NCI-H1092 (cell line): ENCODE measurements at regions not wholly inside any gene's neighbourhood (a gene's known extent, or its start where the extent isn't known, plus 50 kb on each side); places are given as distances from the start of the nearest gene placed in this dataset.
"Not testable (repeated sequence)": the region's sequence is repeated elsewhere in the genome, so short reads cannot be mapped to it uniquely, and the experiment has no call there.

Experiments used
- DNase-seq: peaks from one replicate; lab custom pipeline; 2025; lab: John Stamatoyannopoulos, UW

- DNase-seq, result no peak
Measured at GRCh38 chr14:83909507-83909906, 1620.4 kb upstream of the FLRT2 start.

DNA sequence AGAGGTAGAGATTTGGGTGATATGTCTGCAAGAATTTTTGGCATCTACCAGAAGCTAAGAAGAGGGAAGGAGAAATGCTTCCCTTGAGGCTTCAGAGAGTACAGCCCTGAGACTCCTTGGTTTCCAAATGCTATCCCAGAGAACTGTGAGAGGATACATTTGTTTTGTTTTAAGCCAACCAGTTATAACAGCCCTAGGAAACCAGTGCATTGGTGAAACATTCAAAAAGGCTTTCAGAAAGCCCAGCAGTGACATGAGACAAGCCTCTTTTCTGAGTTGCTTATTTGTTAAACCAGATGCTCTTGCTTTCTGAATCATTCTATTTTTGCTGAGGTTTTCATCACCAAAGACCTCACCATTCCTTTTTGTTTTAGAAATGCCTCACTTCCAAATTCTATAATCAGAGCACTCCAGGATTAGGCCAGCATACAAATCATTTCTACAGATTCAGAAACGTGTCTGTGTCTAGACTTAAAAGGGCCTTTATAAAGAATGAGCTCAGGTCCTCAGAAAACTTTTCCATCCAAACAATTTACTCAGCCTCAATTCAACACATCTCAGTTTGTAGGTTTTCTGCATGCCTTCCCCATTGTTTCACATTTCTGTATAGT lies 1617.8 kb upstream of the FLRT2 start:
- DNase-seq, result no peak

DNA sequence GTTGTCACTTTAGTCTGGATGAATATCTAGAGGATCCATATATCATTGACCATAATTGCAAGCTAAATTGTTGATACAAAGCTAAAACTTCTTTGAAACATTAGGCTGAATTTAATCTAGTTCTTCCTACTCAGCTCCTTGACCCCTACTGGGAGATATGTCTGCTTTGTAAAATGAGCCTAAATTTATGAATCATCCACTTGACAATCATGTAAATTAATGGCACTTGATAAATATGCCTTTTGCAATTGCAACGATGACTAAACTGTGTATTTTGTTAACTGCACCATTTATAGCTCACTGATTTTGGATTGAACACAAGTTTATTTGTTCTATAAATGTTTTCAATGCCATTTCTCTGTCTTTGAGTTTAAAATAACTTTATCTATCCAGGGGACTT lies 1616.5 kb upstream of the FLRT2 start:
- no peak for DNase-seq

- DNase-seq, result no peak
Measured at GRCh38 chr14:83918546-83918945, 1611.4 kb upstream of the FLRT2 start.

DNA sequence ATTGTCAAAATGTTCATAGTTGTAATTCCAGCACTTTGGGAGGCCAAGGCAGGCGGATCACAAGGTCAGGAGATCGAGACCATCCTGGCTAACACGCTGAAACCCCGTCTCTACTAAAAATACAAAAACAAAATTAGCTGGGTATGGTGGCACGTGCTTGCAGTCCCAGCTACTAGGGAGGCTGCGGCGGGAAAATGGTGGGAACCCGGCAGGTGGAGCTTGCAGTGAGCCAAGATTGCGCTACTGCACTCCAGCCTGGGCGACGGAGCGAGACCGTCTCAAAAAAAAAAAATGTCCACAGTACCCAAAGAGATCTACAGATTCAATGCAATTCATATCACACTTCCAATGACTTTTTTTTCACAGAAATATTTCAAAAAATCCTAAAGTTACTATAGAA lies 1610.3 kb upstream of the FLRT2 start:
- DNase-seq, result not testable (repeated sequence)

DNA sequence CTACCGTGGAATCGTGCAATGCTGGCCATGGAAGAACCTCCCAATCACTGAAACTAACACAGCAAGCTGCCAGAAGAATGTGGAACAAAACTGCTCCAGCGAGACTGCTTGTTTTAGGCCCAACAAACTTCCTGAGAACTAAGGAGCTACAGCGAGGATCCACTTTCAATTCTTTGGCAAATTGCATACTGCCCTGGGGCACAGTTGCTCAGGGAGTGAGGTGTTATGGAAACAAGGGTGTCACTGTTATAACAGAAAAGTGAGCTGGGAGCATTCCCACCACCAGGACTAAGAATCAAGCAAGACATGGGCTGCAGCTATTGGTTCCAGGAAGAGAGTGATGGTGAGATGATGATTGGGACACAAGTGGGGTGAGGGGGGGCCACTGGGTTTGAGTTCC lies 1606.1 kb upstream of the FLRT2 start:
- DNase-seq, result no peak

DNA sequence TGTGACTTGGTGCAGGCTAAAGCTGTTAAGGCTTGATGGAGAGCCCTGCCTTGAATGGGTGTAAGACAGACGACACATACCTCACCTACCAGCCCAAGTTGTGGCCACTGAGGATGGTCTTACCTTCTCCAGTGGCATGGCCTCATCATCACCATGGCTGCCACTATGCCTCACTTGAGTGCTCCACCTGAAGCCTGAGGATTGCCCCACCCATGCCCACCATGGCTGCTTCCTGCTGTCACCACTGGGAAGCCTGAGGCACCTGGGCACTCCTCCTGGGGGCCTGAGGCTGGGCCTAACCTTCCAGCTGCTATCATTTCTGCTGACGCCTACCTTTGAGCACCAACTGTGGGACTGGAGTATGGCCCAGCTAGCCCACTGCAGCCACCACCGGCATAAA lies 1605.7 kb upstream of the FLRT2 start:
- no peak for DNase-seq

DNA sequence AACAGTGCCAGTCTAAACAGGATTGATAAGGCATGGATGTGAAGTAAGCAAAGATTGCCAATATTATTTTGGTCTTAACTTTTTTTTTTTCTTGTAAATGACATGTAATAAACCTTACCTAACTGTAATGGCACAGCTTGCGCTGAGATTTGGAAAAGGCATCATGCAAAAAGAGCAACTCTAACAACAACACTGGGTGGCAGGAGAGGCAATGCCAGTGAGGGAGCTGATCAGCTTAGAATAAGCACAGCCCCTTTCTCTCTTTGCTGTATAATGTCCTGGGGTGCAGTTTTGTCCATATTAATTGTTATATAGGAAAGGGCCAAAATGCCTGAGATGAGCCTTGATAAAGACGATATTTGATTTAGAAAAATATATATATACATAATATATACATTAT lies 1589.7 kb upstream of the FLRT2 start:
- no peak for DNase-seq

DNA sequence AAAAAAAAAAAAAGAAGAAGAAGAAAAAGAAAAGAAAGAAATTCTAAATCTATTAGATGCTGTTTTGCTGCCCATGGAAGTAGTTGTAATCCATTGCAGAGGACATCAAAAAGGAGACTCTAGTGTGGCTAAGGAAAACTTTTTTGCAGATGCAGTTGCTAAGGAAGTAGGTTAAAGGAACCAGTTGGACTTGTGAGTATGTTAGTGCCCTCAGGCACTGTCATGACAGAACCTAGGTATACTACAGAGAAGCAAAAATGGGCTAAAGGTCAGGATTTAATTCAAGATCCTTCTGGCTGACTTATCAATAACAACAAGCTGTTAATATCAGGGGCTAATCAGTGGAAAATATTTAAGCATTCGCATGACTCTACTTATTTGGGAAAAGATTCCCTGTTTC lies 1571.6 kb upstream of the FLRT2 start:
- DNase-seq, result no peak

- DNase-seq, result no peak
Measured at GRCh38 chr14:83960832-83961512, 1569.0 kb upstream of the FLRT2 start.

GRCh38 chr14:83969998-83970397 lies 1559.9 kb upstream of the FLRT2 start:
- DNase-seq, result no peak

- no peak for DNase-seq
Measured at GRCh38 chr14:83972631-83973030, 1557.3 kb upstream of the FLRT2 start.

GRCh38 chr14:83974647-83975163 lies 1555.2 kb upstream of the FLRT2 start:
- DNase-seq, result no peak

GRCh38 chr14:83975435-83975834 lies 1554.5 kb upstream of the FLRT2 start:
- no peak for DNase-seq

DNA sequence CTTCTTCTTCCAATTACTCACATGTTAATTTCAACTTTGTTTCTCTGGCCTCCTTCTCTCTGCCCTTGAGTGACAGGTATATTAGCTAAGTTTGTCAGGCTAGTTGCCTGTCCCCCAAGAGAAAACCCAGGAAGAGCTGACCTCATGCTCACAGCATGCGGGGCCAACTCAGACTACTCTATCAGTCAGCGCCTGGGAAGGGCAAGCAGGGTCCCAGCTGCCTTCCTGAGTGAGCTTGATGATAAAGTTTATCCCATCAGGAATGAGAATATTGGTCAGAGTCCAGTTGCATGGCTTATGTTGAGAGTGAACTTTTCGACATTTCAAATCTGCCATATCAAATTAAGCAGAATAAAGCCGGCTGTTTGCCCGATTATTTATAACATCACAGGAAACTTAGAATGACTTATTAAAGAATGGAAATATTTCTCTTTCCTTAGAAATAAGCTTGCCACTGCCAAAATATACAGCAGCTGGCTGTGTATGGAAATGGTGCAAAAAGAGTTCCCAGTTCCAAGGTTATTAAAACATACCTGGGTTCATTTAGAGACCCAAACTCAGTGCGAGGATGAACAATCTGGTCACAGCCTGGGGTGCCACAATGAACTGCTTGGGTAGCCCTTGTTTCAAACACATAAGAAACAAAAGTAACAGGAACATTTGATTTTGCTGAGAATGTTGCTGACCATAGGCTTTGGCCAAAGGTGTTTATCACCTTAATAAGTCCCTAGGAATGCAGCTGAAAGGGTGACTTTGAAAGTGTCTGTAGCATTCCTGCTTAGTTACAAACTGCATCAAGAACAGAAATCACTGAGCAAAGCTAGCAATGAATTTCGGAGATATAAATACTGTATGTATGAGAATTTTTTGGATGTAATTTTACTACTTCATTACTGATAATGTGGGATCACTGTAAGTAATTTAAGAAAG lies 1553.8 kb upstream of the FLRT2 start:
- no peak for DNase-seq

DNA sequence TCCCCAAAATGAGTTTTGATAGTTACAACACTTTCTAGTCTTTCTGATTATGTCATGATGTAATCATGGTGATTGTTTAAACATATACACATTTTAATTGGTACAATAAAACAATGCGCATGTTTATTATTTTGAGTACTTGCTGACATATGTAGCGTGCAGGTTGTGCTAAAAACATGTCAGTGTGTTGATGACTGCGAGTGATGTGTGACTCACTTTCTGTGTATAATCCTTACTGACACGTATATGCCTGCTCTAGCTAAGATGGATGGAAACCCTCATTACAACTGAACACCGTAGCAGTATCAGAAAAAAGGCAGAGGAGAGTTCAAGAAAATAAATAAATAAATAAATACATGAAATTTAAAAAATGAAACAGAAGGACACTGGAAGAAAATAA lies 1552.4 kb upstream of the FLRT2 start:
- DNase-seq, result no peak

DNA sequence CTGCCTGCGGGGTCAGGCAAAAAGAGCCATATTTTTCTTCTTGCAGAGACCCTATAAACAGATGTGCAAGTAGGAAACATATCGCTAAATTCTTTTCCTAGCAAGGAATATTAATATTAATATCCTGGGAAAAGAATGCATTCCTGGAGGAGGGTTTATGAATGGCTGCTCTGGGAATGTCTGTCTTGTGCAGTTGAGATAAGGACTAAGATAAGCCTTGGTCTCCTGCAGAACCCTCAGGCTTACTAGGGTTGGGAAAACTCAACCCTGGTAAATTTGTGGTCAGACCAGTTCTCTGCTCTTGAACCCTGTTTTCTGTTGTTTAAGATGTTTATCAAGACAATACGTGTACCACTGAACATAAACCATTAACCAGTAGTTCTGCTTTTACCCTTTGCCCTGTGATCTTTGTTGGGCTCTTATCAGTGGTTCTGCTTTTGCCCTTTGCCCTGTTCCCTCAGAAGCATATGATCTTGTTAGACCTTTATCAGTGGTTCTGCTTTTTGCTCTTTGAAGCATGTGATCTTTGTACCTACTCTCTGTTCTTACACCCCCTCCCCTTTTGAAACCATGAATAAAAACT lies 1548.2 kb upstream of the FLRT2 start:
- not testable (repeated sequence) for DNase-seq

DNA sequence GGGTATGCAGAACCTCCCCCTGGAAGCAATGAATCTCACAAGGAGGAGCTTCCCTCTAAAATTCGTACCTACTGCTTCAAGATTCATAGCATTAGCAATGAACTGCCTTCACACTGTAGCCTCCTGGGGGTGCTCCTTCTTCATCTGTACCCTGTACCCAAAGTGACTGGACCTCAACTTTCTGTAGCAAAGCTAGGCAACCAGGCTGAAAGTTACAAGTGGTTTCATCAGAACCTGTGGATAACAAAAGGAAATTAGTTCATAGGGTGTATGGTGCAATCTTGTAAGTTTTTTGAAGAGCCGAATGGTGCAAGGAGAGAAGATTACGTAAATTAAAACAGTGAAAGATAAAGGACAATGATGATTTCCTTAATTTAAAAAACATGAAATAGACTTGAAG lies 1541.7 kb upstream of the FLRT2 start:
- no peak for DNase-seq

- no peak for DNase-seq
Measured at GRCh38 chr14:83991666-83992065, 1538.3 kb upstream of the FLRT2 start.

GRCh38 chr14:83992857-83993256 lies 1537.1 kb upstream of the FLRT2 start:
- no peak for DNase-seq

- DNase-seq, result no peak
Measured at GRCh38 chr14:83993545-83993944, 1536.4 kb upstream of the FLRT2 start.

- DNase-seq, result no peak
Measured at GRCh38 chr14:83994020-83994419, 1535.9 kb upstream of the FLRT2 start.
